SU-DHL-6 (cell line): ENCODE measurements at regions not wholly inside any gene's neighbourhood (a gene's known extent, or its start where the extent isn't known, plus 50 kb on each side); places are given as distances from the start of the nearest gene placed in this dataset.

ENCODE experiments used
- H2AFZ ChIP-seq: fragments of 200-600 bp; sonication (generic); 2 replicates; pipeline ENCODE4 v1.6.1; 2014; ENCODE audit warnings: low read depth, mild to moderate bottlenecking, moderate library complexity, mixed read lengths, antibody characterized with exemption, low read length; ENCODE audit not compliant: severe bottlenecking
- H3F3A ChIP-seq: fragments of 200-600 bp; shearing (Covaris generic); 2 replicates; pipeline ENCODE4 v1.6.0; 2016; ENCODE audit warnings: antibody characterized with exemption, mild to moderate bottlenecking; ENCODE audit not compliant: insufficient read depth
- H3K27ac ChIP-seq: fragments of 200-600 bp; sonication (generic); 2 replicates; pipeline ENCODE4 v1.5.1; 2016; ENCODE audit warnings: low read depth, mild to moderate bottlenecking, low read length, moderate library complexity, mixed read lengths
- H3K27me3 ChIP-seq: fragments of 200-600 bp; sonication (generic), shearing (Covaris generic); 2 replicates; pipeline ENCODE4 v1.6.0; 2014; ENCODE audit warnings: mild to moderate bottlenecking, low read length
- H3K36me3 ChIP-seq: fragments of 200-600 bp; sonication (generic); 2 replicates; pipeline ENCODE4 v1.6.1; 2014; ENCODE audit warnings: mild to moderate bottlenecking, low read length, mixed read lengths
- H3K4me2 ChIP-seq: fragments of 300-600, 200-600 bp; shearing (Covaris generic), sonication (generic); 2 replicates; pipeline ENCODE4 v1.6.0; 2014; ENCODE audit warnings: low read length, low read depth, mild to moderate bottlenecking; ENCODE audit not compliant: poor library complexity, severe bottlenecking
- H3K4me3 ChIP-seq: fragments of 200-600 bp; sonication (generic); 2 replicates; pipeline ENCODE4 v1.5.1; 2014; ENCODE audit warnings: antibody characterized with exemption, low read length, mild to moderate bottlenecking, mixed read lengths; ENCODE audit not compliant: insufficient read depth, poor library complexity, severe bottlenecking
- H3K79me2 ChIP-seq: fragments of 200-600 bp; sonication (generic); 2 replicates; pipeline ENCODE4 v1.6.1; 2014; ENCODE audit warnings: mild to moderate bottlenecking, low read length, moderate library complexity; ENCODE audit not compliant: insufficient read depth
- H3K9ac ChIP-seq: fragments of 200-600 bp; sonication (generic); 2 replicates; pipeline ENCODE4 v1.7.0; 2014; ENCODE audit warnings: mild to moderate bottlenecking, low read length
- H3K9me2 ChIP-seq: fragments of 200-600 bp; sonication (generic); replicated peaks from 2 replicates; pipeline ENCODE4 v1.6.1; 2014; ENCODE audit warnings: low read length; ENCODE audit not compliant: insufficient read depth
- H3K9me3 ChIP-seq: fragments of 200-600 bp; sonication (generic); 2 replicates; pipeline ENCODE4 v1.6.1; 2014; ENCODE audit warnings: low read length, mixed read lengths; ENCODE audit not compliant: insufficient read depth
- H4K20me1 ChIP-seq: fragments of 200-600 bp; sonication (generic); 2 replicates; pipeline ENCODE4 v1.6.1; 2014; ENCODE audit warnings: low read depth, mild to moderate bottlenecking, antibody characterized with exemption, low read length, moderate library complexity, mixed read lengths
- EZH2phosphoT487 ChIP-seq: fragments of 200-600 bp; sonication (generic), shearing (Covaris generic); conservative IDR thresholded peaks from 2 replicates; pipeline ENCODE4 v1.6.1; 2018; ENCODE audit warnings: mild to moderate bottlenecking, antibody characterized with exemption, low read length, moderate library complexity, mixed read lengths
- TF ChIP-seq, protein P1 (sequence below): fragments of 200-600 bp; sonication (generic); IDR thresholded peaks from one replicate; pipeline ENCODE4 v1.5.1; 2017; ENCODE audit warnings: antibody characterized with exemption, mild to moderate bottlenecking, low read length, moderate library complexity; ENCODE audit not compliant: insufficient read depth, poor library complexity, severe bottlenecking

- H3K36me3 ChIP-seq, result no peaks in the 10 kb centered on the region
- H3K4me3 ChIP-seq, result no peak overlapping the region
- no peaks in the 10 kb centered on the region for H3F3A ChIP-seq
- H3K9ac ChIP-seq, result no peak overlapping the region
- TF ChIP-seq, protein P1, sequence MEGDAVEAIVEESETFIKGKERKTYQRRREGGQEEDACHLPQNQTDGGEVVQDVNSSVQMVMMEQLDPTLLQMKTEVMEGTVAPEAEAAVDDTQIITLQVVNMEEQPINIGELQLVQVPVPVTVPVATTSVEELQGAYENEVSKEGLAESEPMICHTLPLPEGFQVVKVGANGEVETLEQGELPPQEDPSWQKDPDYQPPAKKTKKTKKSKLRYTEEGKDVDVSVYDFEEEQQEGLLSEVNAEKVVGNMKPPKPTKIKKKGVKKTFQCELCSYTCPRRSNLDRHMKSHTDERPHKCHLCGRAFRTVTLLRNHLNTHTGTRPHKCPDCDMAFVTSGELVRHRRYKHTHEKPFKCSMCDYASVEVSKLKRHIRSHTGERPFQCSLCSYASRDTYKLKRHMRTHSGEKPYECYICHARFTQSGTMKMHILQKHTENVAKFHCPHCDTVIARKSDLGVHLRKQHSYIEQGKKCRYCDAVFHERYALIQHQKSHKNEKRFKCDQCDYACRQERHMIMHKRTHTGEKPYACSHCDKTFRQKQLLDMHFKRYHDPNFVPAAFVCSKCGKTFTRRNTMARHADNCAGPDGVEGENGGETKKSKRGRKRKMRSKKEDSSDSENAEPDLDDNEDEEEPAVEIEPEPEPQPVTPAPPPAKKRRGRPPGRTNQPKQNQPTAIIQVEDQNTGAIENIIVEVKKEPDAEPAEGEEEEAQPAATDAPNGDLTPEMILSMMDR, result no peak
- no peak for TF ChIP-seq EZH2phosphoT487
- no peaks in the 10 kb centered on the region for H3K9me2 ChIP-seq
- no peaks in the 10 kb centered on the region for H3K27me3 ChIP-seq
- no peak overlapping the region for H3K4me2 ChIP-seq
- no peaks in the 10 kb centered on the region for H4K20me1 ChIP-seq
- no peak overlapping the region for H2AFZ ChIP-seq
- no peak overlapping the region for H3K27ac ChIP-seq
- no peaks in the 10 kb centered on the region for H3K9me3 ChIP-seq
- H3K79me2 ChIP-seq, result no peaks in the 10 kb centered on the region
Measured at GRCh38 chr9:13444245-13445102, 165.0 kb upstream of the MPDZ start.

GRCh38 chr9:13443346-13444244 is 164.1 kb upstream of the MPDZ start:
- no peaks in the 10 kb centered on the region for H3K27me3 ChIP-seq
- no peaks in the 10 kb centered on the region for H3K9me3 ChIP-seq
- H3K9me2 ChIP-seq, result no peaks in the 10 kb centered on the region
- no peak overlapping the region for H3K4me3 ChIP-seq
- TF ChIP-seq, protein P1, result no peak
- TF ChIP-seq EZH2phosphoT487, result no peak
- no peaks in the 10 kb centered on the region for H3K79me2 ChIP-seq
- H3K36me3 ChIP-seq, result no peaks in the 10 kb centered on the region
- H4K20me1 ChIP-seq, result no peaks in the 10 kb centered on the region
- no peak overlapping the region for H2AFZ ChIP-seq
- H3F3A ChIP-seq, result no peaks in the 10 kb centered on the region
- H3K4me2 ChIP-seq, result no peak overlapping the region
- no peak overlapping the region for H3K9ac ChIP-seq
- no peak overlapping the region for H3K27ac ChIP-seq

- Histone ChIP-seq H3K4me2 (no peak overlapping the region), H3K27ac (no peak overlapping the region), H3K9me2 (no peaks in the 10 kb centered on the region), H3K9ac (no peak overlapping the region), H3K79me2 (no peaks in the 10 kb centered on the region), H3K4me3 (no peak overlapping the region), H3K36me3 (no peaks in the 10 kb centered on the region), H4K20me1 (no peaks in the 10 kb centered on the region), H3F3A (no peaks in the 10 kb centered on the region), H2AFZ (no peak overlapping the region), H3K27me3 (no peaks in the 10 kb centered on the region), H3K9me3 (no peaks in the 10 kb centered on the region)
- TF ChIP-seq, protein P1, result no peak
- TF ChIP-seq EZH2phosphoT487, result no peak
Measured at GRCh38 chr9:13439685-13440476, 160.4 kb upstream of the MPDZ start.
